Liver (tissue), 3 donors: ENCODE measurements at regions not wholly inside any gene's neighbourhood (a gene's known extent, or its start where the extent isn't known, plus 50 kb on each side); places are given as distances from the start of the nearest gene placed in this dataset.

Experiments
- CTCF ChIP-seq: fragments of 150-350 bp; IDR thresholded peaks from 2 replicates; pipeline ENCODE4 v1.5.1; 2017; ENCODE audit warnings: improper control_type of control experiment, low read depth, low read length; ENCODE audit not compliant: missing input control
- EGR1 ChIP-seq, 2 donors: IDR thresholded peaks; 2 replicates each; pipeline ENCODE4 v1.6.1; 2016 to 2018; ENCODE audit warnings: antibody characterized with exemption in 2 of 2, low read depth in 2 of 2
- JUND ChIP-seq, 2 donors: IDR thresholded peaks; 2 replicates each; pipeline ENCODE4 v1.6.1; 2016; ENCODE audit warnings: antibody characterized with exemption in 2 of 2
- YY1 ChIP-seq: IDR thresholded peaks from 2 replicates; pipeline ENCODE4 v1.6.1; 2016; ENCODE audit warnings: antibody characterized with exemption, mild to moderate bottlenecking
- TF ChIP-seq, protein P1 (sequence below): IDR thresholded peaks from 2 replicates; pipeline ENCODE4 v1.6.1; 2016; ENCODE audit warnings: antibody characterized with exemption
- donor health status: healthy.
- donor health status: healthy.

DNA sequence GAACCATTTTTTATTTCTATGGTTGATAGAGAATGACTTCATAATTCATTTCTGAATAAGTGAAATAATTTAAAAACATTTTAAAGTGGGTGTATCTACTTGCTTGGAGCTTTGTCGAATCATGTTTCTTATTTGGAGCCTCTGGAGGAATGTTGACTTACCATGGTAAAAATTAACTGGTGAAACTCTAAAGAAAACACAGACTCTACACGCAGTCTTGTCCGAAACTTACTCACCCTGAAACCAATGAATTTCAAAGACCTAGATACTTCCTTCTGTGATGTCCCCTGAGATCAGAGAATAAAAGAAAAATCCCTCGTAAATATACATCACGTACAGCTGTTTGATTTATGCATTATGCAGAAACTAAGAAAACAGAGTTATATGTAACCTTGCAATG lies 665.2 kb upstream of the NRXN1 start:
- TF ChIP-seq CTCF: no peak
- TF ChIP-seq YY1: no peak
- no peak for TF ChIP-seq EGR1 (IDR thresholded peaks at IDR 0.05; ENCODE audit: low read depth in 2 of 2)
- TF ChIP-seq, protein P1, sequence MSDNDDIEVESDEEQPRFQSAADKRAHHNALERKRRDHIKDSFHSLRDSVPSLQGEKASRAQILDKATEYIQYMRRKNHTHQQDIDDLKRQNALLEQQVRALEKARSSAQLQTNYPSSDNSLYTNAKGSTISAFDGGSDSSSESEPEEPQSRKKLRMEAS: no peak
- peak in 1 of 2 donors; percentile 8 for TF ChIP-seq JUND (IDR thresholded peaks at IDR 0.05)
